HEK293 (cell line): ENCODE measurements at regions not wholly inside any gene's neighbourhood (a gene's known extent, or its start where the extent isn't known, plus 50 kb on each side); places are given as distances from the start of the nearest gene placed in this dataset.

ENCODE experiments used
- CTCF ChIA-PET: fragments of 350-600 bp; formaldehyde crosslinking; extraction: SDS; loops from one replicate; lab custom pipeline; 2021; ENCODE audit warnings: antibody characterized with exemption; lab: Yijun Ruan, JAX
- POLR2A ChIA-PET: fragments of 300-600 bp; formaldehyde crosslinking; extraction: SDS; loops from one replicate; lab custom pipeline; 2020; ENCODE audit warnings: antibody characterized with exemption, inconsistent platforms; lab: Yijun Ruan, JAX
- H3K27ac ChIP-seq: fragments of 200-500 bp; sonication (Bioruptor generic); 2 replicates; pipeline ENCODE4 v1.5.1; 2014; ENCODE audit warnings: low read depth, low read length, control low read depth, inconsistent platforms; ENCODE audit errors: extremely low read depth
- H3K36me3 ChIP-seq, 2 experiments: fragments of 200-500 bp in 1 of 2; sonication (Bioruptor generic) in 1 of 2; 1 replicate in 1 of 2; 2 replicates in 1 of 2; pipeline ENCODE4 v1.5.1; 2014 to 2017; ENCODE audit warnings: inconsistent platforms in 2 of 2, low read length in 2 of 2; ENCODE audit not compliant: control insufficient read depth in 2 of 2, insufficient read depth in 1 of 2
- H3K4me1 ChIP-seq: fragments of 200-500 bp; sonication (Bioruptor generic); 2 replicates; pipeline ENCODE4 v1.5.1; 2014; ENCODE audit warnings: mild to moderate bottlenecking, low read length, inconsistent platforms; ENCODE audit not compliant: control insufficient read depth, insufficient read depth
- H3K4me3 ChIP-seq: 2 replicates; pipeline ENCODE4 v1.5.1; 2011; ENCODE audit warnings: low read depth, mild to moderate bottlenecking, control low read depth, low read length, moderate library complexity
- H3K9me3 ChIP-seq: fragments of 200-500 bp; sonication (Bioruptor generic); 2 replicates; pipeline ENCODE4 v1.5.1; 2014; ENCODE audit warnings: low read depth, low read length, inconsistent platforms; ENCODE audit not compliant: control insufficient read depth, insufficient read depth
- GLI2 ChIP-seq: fragments of 450-650 bp; formaldehyde crosslinking; IDR thresholded peaks from 2 replicates; pipeline ENCODE4; 2017; ENCODE audit warnings: missing biosample characterization, missing genetic modification characterization, low read depth, borderline replicate concordance
- GLI4 ChIP-seq: fragments of 450-650 bp; formaldehyde crosslinking; IDR thresholded peaks from 2 replicates; pipeline ENCODE4 v1.5.1; 2016; ENCODE audit warnings: missing biosample characterization, missing genetic modification characterization
- GLIS2 ChIP-seq: fragments of 450-650 bp; formaldehyde crosslinking; IDR thresholded peaks from 2 replicates; pipeline ENCODE4 v1.5.1; 2016; ENCODE audit warnings: missing biosample characterization, missing genetic modification characterization
- HOXC10 ChIP-seq: sonication (generic); formaldehyde crosslinking; IDR thresholded peaks from 2 replicates; pipeline ENCODE4 v1.8.1; 2023; ENCODE audit warnings: mild to moderate bottlenecking, missing genetic modification reagents
- MYNN ChIP-seq: fragments of 450-650 bp; formaldehyde crosslinking; IDR thresholded peaks from 2 replicates; pipeline ENCODE4 v1.5.1; 2016; ENCODE audit warnings: missing biosample characterization, missing genetic modification characterization, borderline replicate concordance
- MZF1 ChIP-seq: fragments of 450-650 bp; formaldehyde crosslinking; IDR thresholded peaks from 2 replicates; pipeline ENCODE4 v1.5.1; 2017; ENCODE audit warnings: missing biosample characterization, missing genetic modification characterization, borderline replicate concordance
- PATZ1 ChIP-seq: fragments of 450-650 bp; formaldehyde crosslinking; IDR thresholded peaks from 2 replicates; pipeline ENCODE4 v1.5.1; 2016; ENCODE audit warnings: missing biosample characterization, missing genetic modification characterization
- ZBTB1 ChIP-seq: fragments of 450-650 bp; formaldehyde crosslinking; IDR thresholded peaks from 2 replicates; pipeline ENCODE4 v1.5.1; 2016; ENCODE audit warnings: missing biosample characterization, missing genetic modification characterization
- ZBTB48 ChIP-seq: fragments of 450-650 bp; formaldehyde crosslinking; IDR thresholded peaks from 2 replicates; pipeline ENCODE4 v1.5.1; 2016; ENCODE audit warnings: missing biosample characterization, missing genetic modification characterization
- ZEB2 ChIP-seq: fragments of 450-650 bp; formaldehyde crosslinking; IDR thresholded peaks from 2 replicates; pipeline ENCODE4 v1.5.1; 2016; ENCODE audit warnings: missing biosample characterization, missing genetic modification characterization
- ZNF155 ChIP-seq: fragments of 450-650 bp; formaldehyde crosslinking; IDR thresholded peaks from 2 replicates; pipeline ENCODE4 v1.5.1; 2016; ENCODE audit warnings: missing biosample characterization, missing genetic modification characterization
- ZNF175 ChIP-seq: fragments of 450-650 bp; formaldehyde crosslinking; IDR thresholded peaks from 2 replicates; pipeline ENCODE4 v1.5.1; 2016; ENCODE audit warnings: missing biosample characterization, missing genetic modification characterization
- ZNF202 ChIP-seq: fragments of 450-650 bp; formaldehyde crosslinking; IDR thresholded peaks from 2 replicates; pipeline ENCODE4 v1.5.1; 2016; ENCODE audit warnings: missing biosample characterization, missing genetic modification characterization, borderline replicate concordance
- ZNF239 ChIP-seq: fragments of 450-650 bp; formaldehyde crosslinking; IDR thresholded peaks from 2 replicates; pipeline ENCODE4 v1.5.1; 2016; ENCODE audit warnings: missing biosample characterization, missing genetic modification characterization
- ZNF335 ChIP-seq: fragments of 450-650 bp; formaldehyde crosslinking; conservative IDR thresholded peaks from 2 replicates; pipeline ENCODE4 v1.5.1; 2016; ENCODE audit warnings: missing biosample characterization, missing genetic modification characterization
- ZNF518A ChIP-seq: fragments of 450-650 bp; formaldehyde crosslinking; conservative IDR thresholded peaks from 2 replicates; pipeline ENCODE4 v1.5.1; 2016; ENCODE audit warnings: low read depth, missing biosample characterization, missing genetic modification characterization
- ZNF621 ChIP-seq: fragments of 450-650 bp; formaldehyde crosslinking; IDR thresholded peaks from 2 replicates; pipeline ENCODE4 v1.5.1; 2017; ENCODE audit warnings: missing biosample characterization, missing genetic modification characterization
- ZNF664 ChIP-seq: fragments of 450-650 bp; formaldehyde crosslinking; IDR thresholded peaks from 2 replicates; pipeline ENCODE4 v1.5.1; 2016; ENCODE audit warnings: missing biosample characterization, missing genetic modification characterization

- Histone ChIP-seq H3K27ac (no peak overlapping the region), H3K4me1 (no peaks in the 10 kb centered on the region), H3K36me3 (no peaks in the 10 kb centered on the region), H3K4me3 (no peak overlapping the region), H3K9me3 (no peaks in the 10 kb centered on the region)
- ChIA-PET POLR2A (no interaction called here), CTCF (no interaction called here)
- TF ChIP-seq ZBTB48 (tag by site-specific recombination) = no peak
Observed at GRCh38 chr16:60763869-60764268, 1272.4 kb downstream of the CDH8 start.

- no peaks in the 10 kb centered on the region for H3K4me1 ChIP-seq
- CTCF ChIA-PET = no interaction called here
- H3K36me3 ChIP-seq = no peaks in the 10 kb centered on the region
- no peak overlapping the region for H3K27ac ChIP-seq
- POLR2A ChIA-PET = no interaction called here
- H3K9me3 ChIP-seq = no peaks in the 10 kb centered on the region
- TF ChIP-seq ZNF335 = no peak
- TF ChIP-seq ZNF621 (tag by site-specific recombination) = no peak
- no peak for TF ChIP-seq MZF1
- TF ChIP-seq HOXC10 (CRISPR knock-in tag) = no peak
- no peak for TF ChIP-seq GLI4 (tag by site-specific recombination)
- TF ChIP-seq GLI2 = no peak
- TF ChIP-seq ZNF155 = no peak
- TF ChIP-seq PATZ1 (tag by site-specific recombination) = no peak
- no peak for TF ChIP-seq ZNF664 (tag by site-specific recombination)
- TF ChIP-seq ZEB2 (tag by site-specific recombination) = no peak
- TF ChIP-seq, all 188 proteins: peak for 0
- no peak overlapping the region for H3K4me3 ChIP-seq
Observed at GRCh38 chr16:60755907-60756306, 1280.3 kb downstream of the CDH8 start.

GRCh38 chr16:60748366-60748765 lies 1287.9 kb downstream of the CDH8 start:
- CTCF ChIA-PET = no interaction called here
- no peaks in the 10 kb centered on the region for H3K9me3 ChIP-seq

More at GRCh38 chr16:60748366-60748765, 1287.9 kb downstream of the CDH8 start:
- H3K36me3 ChIP-seq = no peaks in the 10 kb centered on the region
- TF ChIP-seq GLIS2 (no peak), ZBTB1 (no peak), ZNF518A (tag by site-specific recombination) (no peak), ZNF239 (tag by site-specific recombination) (no peak), MYNN (tag by site-specific recombination) (no peak), ZNF175 (tag by site-specific recombination) (no peak), ZNF202 (tag by site-specific recombination) (no peak)
- TF ChIP-seq, all 188 proteins: peak for 0
- Histone ChIP-seq H3K27ac (no peak overlapping the region), H3K4me3 (no peak overlapping the region), H3K4me1 (no peaks in the 10 kb centered on the region)
- POLR2A ChIA-PET = no interaction called here
